ENCODE measurements at regions not wholly inside any gene's neighbourhood (a gene's known extent, or its start where the extent isn't known, plus 50 kb on each side); places are given as distances from the start of the nearest gene placed in this dataset.

DNA sequence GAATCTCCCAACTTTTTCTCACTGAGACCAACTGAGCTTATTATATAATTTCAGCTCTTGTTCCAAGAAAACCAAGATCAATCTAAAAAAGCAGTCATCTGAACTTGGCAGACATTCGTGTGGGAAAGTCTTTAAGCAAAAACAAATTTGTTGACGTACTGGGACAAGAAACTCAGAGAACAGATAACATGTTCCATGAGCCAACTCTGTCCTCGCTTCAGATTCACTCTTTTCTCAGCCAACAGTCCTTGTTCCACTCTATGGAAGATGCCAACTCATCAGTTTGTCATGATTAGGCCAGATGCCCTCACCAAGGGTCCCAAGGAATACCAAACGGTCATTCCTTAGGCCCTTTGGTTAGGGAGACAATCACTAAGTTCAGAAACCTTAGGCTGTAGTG lies 224.2 kb upstream of the CTAGE1 start:
- no peak for DNase-seq (ENCODE audit: low read depth, low spot score)
- POLR2A ChIA-PET = no interaction called here
- CTCF ChIA-PET = interaction anchor here (0.9 kb wide), 1 partner anchor 78 kb away, joined by 3 read pairs; no protein-coding TSS in a partner anchor
- H3K4me3 ChIP-seq (ENCODE audit: low read depth, low read length) = no peak overlapping the region
- TF ChIP-seq CTCF (IDR thresholded peaks at IDR 0.05; ENCODE audit: insufficient read depth, low read length, missing control alignments) = no peak

DNA sequence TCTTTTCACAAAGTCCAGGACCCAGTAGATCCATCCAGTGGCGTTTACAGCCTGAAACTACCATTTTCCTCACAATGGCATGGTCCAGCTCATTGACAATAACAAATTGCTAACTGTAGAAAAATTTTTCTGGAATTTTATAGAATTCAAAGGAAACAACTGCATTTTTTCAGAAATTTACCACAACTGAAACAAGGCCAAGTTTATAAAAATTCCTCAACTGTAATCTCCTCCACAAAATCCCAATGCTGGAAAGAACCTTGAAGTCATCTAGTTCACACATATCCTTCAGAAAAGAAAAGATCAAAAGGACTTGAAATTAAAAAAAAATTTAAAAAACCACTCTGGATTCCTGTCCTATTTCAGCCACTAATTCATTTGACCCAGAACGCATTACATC lies 226.0 kb upstream of the CTAGE1 start:
- TF ChIP-seq CTCF (IDR thresholded peaks at IDR 0.05; ENCODE audit: insufficient read depth, low read length, missing control alignments) = no peak
- CTCF ChIA-PET = no interaction called here
- DNase-seq (ENCODE audit: low read depth, low spot score) = no peak
- no peak overlapping the region for H3K4me3 ChIP-seq (ENCODE audit: low read depth, low read length)
- POLR2A ChIA-PET = no interaction called here

- TF ChIP-seq CTCF (IDR thresholded peaks at IDR 0.05; ENCODE audit: insufficient read depth, low read length, missing control alignments) = no peak
- DNase-seq (ENCODE audit: low read depth, low spot score) = no peak
- no peak overlapping the region for H3K4me3 ChIP-seq (ENCODE audit: low read depth, low read length)
- POLR2A ChIA-PET = no interaction called here
- CTCF ChIA-PET = interaction anchor here (1.1 kb wide), 1 partner anchor 54 kb away, joined by 3 read pairs; no protein-coding TSS in a partner anchor
Measured at GRCh38 chr18:22650247-22650646, 232.5 kb upstream of the CTAGE1 start.

DNA sequence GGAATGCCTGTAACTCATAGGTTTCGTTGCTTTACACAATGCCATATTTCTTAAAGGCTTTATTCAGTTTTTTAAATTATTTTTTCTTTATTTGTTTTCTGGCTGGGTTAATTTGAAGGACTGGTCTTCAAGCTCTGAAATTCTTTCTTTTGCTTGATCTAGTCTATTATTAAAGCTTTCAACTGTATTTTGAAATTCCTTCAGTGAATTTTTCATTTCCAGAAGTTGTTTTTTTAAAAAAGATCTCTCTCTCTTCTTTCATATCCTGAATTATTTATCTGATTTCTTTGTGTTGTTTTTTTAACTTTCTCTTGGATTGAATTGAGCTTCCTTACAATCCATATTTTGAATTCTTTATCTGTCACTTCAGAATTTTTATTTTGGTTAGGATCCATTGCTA lies 239.9 kb upstream of the CTAGE1 start:
- ChIA-PET POLR2A (no interaction called here), CTCF (interaction anchor here (1.0 kb wide), 1 partner anchor 12 kb away, joined by 3 read pairs; no protein-coding TSS in a partner anchor)
- DNase-seq (ENCODE audit: low read depth, low spot score) = no peak
- TF ChIP-seq CTCF (IDR thresholded peaks at IDR 0.05; ENCODE audit: insufficient read depth, low read length, missing control alignments) = no peak
- no peak overlapping the region for H3K4me3 ChIP-seq (ENCODE audit: low read depth, low read length)

DNA sequence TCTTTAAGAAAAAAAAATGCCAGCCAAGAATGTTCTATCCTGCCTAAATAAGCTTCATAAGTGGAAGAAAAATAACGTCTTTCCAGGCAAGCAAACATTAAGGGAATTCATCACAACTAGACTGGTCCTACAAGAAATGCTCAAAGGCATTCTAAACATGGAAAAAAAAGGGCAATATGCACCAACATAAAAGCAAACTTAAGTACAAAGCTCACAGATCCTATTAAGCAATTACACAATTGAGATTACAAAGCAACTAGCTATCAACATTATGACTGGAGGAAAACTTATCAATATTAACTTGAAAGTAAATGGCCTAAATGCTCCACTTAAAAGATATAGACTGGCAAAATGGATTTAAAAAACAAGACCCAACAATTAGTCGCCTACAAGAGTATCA lies 240.6 kb upstream of the CTAGE1 start:
- ChIA-PET CTCF (interaction anchor here (1.0 kb wide), 1 partner anchor 13 kb away, joined by 3 read pairs; no protein-coding TSS in a partner anchor), POLR2A (no interaction called here)
- no peak overlapping the region for H3K4me3 ChIP-seq (ENCODE audit: low read depth, low read length)
- no peak for DNase-seq (ENCODE audit: low read depth, low spot score)
- TF ChIP-seq CTCF (IDR thresholded peaks at IDR 0.05; ENCODE audit: insufficient read depth, low read length, missing control alignments) = no peak

- ChIA-PET CTCF (no interaction called here), POLR2A (no interaction called here)
- no peak for DNase-seq (ENCODE audit: low read depth, low spot score)
- no peak overlapping the region for H3K4me3 ChIP-seq (ENCODE audit: low read depth, low read length)
- no peak for TF ChIP-seq CTCF (IDR thresholded peaks at IDR 0.05; ENCODE audit: insufficient read depth, low read length, missing control alignments)
Measured at GRCh38 chr18:22663378-22663777, 245.7 kb upstream of the CTAGE1 start.
